ENCODE measurements at regions not wholly inside any gene's neighbourhood (a gene's known extent, or its start where the extent isn't known, plus 50 kb on each side); places are given as distances from the start of the nearest gene placed in this dataset.
"Not testable (repeated sequence)": the region's sequence is repeated elsewhere in the genome, so short reads cannot be mapped to it uniquely, and the experiment has no call there.

DNA sequence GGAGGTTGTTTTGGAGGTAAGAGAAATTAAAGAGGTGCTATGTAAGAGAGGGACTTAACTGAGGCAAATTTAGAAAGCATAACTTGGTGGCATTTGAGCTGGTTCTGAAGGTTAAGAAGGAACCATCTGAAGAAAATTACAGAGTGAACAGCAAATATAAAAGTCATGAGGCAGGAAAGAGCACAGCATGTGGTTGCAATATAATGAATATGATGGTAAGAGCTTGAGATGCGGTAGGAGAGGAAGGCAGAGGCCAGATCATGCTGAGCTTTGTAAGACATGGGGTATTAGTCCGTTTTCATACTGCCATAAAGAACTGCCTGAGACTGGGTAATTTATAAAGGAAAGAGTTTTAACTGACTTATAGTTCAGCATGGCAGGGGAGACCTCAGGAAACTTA, 279.1 kb downstream of the UTRN start:
- Histone ChIP-seq H3K9me3 (ENCODE audit: control insufficient read depth in 1 of 2, low read length in 2 of 2) (no peaks in the 10 kb centered on the region), H3K4me3 (ENCODE audit: low read depth in 1 of 2, low read length in 2 of 2) (no peak overlapping the region), H3K27me3 (ENCODE audit: low read depth, low read length) (no peaks in the 10 kb centered on the region), H3K27ac (ENCODE audit: low read length) (no peak overlapping the region), H3K4me1 (ENCODE audit: control insufficient read depth in 1 of 2, insufficient read depth in 2 of 2, low read length in 2 of 2) (no peaks in the 10 kb centered on the region), H3K36me3 (ENCODE audit: control insufficient read depth in 1 of 2, insufficient read depth in 2 of 2, low read length in 2 of 2) (peaks cover 0 to 5% of the 10 kb centered on the region in 2 donors)

DNA sequence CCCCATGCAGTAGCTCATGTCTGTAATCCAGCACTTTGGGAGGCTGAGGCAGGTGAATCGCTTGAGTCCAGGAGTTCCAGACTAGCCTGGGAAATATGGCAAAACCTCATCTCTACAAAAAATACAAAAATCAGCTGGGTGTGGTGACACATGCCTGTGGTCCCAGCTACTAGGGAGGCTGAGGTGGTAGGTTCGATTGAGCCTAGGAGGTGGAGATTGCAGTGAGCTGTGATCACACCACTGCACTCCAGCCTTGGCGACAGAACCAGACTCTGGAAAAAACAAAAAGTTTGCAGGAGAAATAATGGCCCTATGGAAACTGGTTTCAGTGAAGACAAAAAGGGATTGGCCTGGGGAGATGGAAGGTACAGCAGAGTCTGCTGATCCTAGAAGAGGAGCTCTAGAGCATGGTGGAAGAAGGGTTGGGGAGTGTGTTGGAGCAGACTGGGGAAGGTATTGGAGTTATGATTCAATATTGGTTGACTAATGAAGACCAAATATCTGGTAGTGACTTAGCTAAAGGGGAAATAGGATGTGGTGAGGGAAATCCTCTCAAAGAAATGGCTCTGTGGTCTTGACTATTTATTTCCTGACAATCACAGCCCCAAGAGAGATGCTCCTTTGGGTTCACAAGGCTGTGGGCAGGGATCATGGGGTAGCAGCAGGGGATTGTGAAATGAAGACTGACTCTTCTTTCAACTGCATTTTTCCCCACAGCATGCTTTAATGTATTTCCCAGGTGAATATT, 281.9 kb downstream of the UTRN start:
- Histone ChIP-seq H3K36me3 (ENCODE audit: control insufficient read depth in 1 of 2, insufficient read depth in 2 of 2, low read length in 2 of 2) (peaks cover 0 to 5% of the 10 kb centered on the region in 2 donors), H3K4me1 (ENCODE audit: control insufficient read depth in 1 of 2, insufficient read depth in 2 of 2, low read length in 2 of 2) (no peaks in the 10 kb centered on the region), H3K27ac (ENCODE audit: low read length) (no peak overlapping the region), H3K27me3 (ENCODE audit: low read depth, low read length) (no peaks in the 10 kb centered on the region), H3K4me3 (ENCODE audit: low read depth in 1 of 2, low read length in 2 of 2) (no peak overlapping the region), H3K9me3 (ENCODE audit: control insufficient read depth in 1 of 2, low read length in 2 of 2) (no peaks in the 10 kb centered on the region)

DNA sequence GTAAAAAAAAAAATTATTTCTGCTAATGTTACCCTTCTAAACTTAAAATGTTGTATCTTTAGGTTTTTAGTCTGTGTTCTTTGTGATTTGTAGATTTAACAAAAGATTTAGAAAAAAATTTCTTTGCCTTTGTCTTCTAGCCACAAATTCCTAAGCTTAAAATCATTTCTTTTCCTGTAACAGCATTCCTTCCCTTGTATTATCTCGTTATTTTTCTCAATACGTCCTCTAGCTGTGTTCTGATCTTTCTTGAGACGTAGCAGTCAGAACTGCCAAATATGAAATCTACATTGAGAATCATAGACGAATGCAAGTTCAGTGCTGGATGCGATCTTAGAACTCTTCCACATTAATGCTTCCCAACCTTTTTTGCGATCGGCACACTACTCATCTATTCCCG, 283.1 kb downstream of the UTRN start:
- Histone ChIP-seq H3K4me3 (ENCODE audit: low read depth in 1 of 2, low read length in 2 of 2) (no peak overlapping the region), H3K27me3 (ENCODE audit: low read depth, low read length) (no peaks in the 10 kb centered on the region), H3K9me3 (ENCODE audit: control insufficient read depth in 1 of 2, low read length in 2 of 2) (no peaks in the 10 kb centered on the region), H3K4me1 (ENCODE audit: control insufficient read depth in 1 of 2, insufficient read depth in 2 of 2, low read length in 2 of 2) (no peaks in the 10 kb centered on the region), H3K27ac (ENCODE audit: low read length) (no peak overlapping the region), H3K36me3 (ENCODE audit: control insufficient read depth in 1 of 2, insufficient read depth in 2 of 2, low read length in 2 of 2) (no peaks in the 10 kb centered on the region)

DNA sequence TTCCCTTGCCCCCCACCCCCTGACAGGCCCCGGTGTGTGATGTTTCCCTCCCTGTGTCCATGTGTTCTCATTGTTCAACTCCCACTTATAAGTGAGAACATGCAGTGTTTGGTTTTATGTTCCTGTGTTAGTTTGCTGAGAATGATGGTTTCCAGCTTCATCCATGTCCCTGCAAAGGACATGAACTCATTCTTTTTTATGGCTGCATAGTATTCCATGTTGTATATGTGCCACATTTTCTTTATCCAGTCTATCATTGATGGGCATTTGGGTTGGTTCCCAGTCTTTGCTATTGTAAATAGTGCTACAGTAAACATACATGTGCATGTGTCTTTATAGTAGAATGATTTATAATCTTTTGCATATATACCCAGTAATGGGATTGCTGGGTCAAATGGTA, 287.4 kb downstream of the UTRN start:
- not testable (repeated sequence) for H3K27ac ChIP-seq (ENCODE audit: low read length); H3K4me1 ChIP-seq (ENCODE audit: control insufficient read depth in 1 of 2, insufficient read depth in 2 of 2, low read length in 2 of 2); H3K27me3 ChIP-seq (ENCODE audit: low read depth, low read length); H3K4me3 ChIP-seq (ENCODE audit: low read depth in 1 of 2, low read length in 2 of 2); H3K9me3 ChIP-seq (ENCODE audit: control insufficient read depth in 1 of 2, low read length in 2 of 2); H3K36me3 ChIP-seq (ENCODE audit: control insufficient read depth in 1 of 2, insufficient read depth in 2 of 2, low read length in 2 of 2)

DNA sequence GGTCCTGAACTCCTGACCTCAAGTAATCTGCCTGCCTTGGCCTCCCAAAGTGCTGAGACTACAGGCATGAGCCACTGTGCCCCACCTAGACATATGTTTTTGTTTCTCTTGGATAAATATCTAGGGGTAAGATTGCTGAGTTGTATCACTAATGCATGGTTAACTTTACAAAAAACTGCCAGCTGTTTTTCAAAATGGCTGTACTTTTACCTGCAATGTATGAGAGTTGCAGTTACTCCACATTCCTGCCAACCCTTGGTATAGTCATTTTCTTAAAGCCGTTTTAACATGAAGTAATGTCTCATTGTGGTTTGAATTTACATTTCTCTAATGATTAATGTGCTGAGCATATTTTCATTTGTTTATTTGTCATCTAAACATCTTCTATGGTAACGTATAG, 289.7 kb downstream of the UTRN start:
- H3K27ac ChIP-seq (ENCODE audit: low read length): no peak overlapping the region
- no peaks in the 10 kb centered on the region for H3K4me1 ChIP-seq (ENCODE audit: control insufficient read depth in 1 of 2, insufficient read depth in 2 of 2, low read length in 2 of 2)
- H3K27me3 ChIP-seq (ENCODE audit: low read depth, low read length): no peaks in the 10 kb centered on the region
- H3K9me3 ChIP-seq (ENCODE audit: control insufficient read depth in 1 of 2, low read length in 2 of 2): no peaks in the 10 kb centered on the region
- no peak overlapping the region for H3K4me3 ChIP-seq (ENCODE audit: low read depth in 1 of 2, low read length in 2 of 2)
- no peaks in the 10 kb centered on the region for H3K36me3 ChIP-seq (ENCODE audit: control insufficient read depth in 1 of 2, insufficient read depth in 2 of 2, low read length in 2 of 2)

DNA sequence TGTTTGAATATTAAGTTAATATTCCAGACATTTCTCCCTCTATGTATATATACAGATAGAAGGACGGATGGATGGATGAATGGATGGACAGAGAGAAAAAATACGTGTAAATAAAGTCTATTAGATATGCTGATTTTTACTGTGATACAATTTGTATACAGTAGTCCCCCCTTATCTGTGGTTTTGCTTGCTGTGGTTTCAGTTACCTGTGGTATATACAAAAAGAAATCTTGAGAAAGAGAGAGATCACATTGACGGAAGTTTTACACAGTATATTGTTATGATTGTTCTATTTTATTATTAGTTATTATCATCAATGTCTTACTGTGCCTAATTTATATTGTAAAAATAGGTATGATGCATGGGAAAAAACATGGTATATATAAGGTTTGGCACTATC, 290.2 kb downstream of the UTRN start:
- H3K4me1 ChIP-seq (ENCODE audit: control insufficient read depth in 1 of 2, insufficient read depth in 2 of 2, low read length in 2 of 2): no peaks in the 10 kb centered on the region
- H3K27ac ChIP-seq (ENCODE audit: low read length): no peak overlapping the region
- H3K36me3 ChIP-seq (ENCODE audit: control insufficient read depth in 1 of 2, insufficient read depth in 2 of 2, low read length in 2 of 2): no peaks in the 10 kb centered on the region
- no peaks in the 10 kb centered on the region for H3K9me3 ChIP-seq (ENCODE audit: control insufficient read depth in 1 of 2, low read length in 2 of 2)
- H3K4me3 ChIP-seq (ENCODE audit: low read depth in 1 of 2, low read length in 2 of 2): no peak overlapping the region
- H3K27me3 ChIP-seq (ENCODE audit: low read depth, low read length): no peaks in the 10 kb centered on the region

DNA sequence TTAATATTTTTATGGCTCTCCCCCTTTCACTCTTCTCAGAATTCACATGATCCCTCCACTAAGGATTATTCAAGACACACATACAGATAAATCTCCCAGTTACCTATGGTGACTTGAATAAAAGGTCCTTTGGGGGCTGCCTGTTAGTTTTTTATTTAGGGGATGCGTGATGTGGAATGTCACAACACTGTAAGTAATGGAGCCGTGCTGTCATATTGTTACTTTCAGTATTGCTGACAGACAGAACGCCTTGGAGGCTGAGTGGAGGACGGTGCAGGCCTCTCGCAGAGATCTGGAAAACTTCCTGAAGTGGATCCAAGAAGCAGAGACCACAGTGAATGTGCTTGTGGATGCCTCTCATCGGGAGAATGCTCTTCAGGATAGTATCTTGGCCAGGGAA, 291.7 kb downstream of the UTRN start:
- no peaks in the 10 kb centered on the region for H3K36me3 ChIP-seq (ENCODE audit: control insufficient read depth in 1 of 2, insufficient read depth in 2 of 2, low read length in 2 of 2)
- no peaks in the 10 kb centered on the region for H3K27me3 ChIP-seq (ENCODE audit: low read depth, low read length)
- no peak overlapping the region for H3K4me3 ChIP-seq (ENCODE audit: low read depth in 1 of 2, low read length in 2 of 2)
- no peaks in the 10 kb centered on the region for H3K9me3 ChIP-seq (ENCODE audit: control insufficient read depth in 1 of 2, low read length in 2 of 2)
- no peak overlapping the region for H3K27ac ChIP-seq (ENCODE audit: low read length)
- peaks cover 0 to 3% of the 10 kb centered on the region in 2 donors for H3K4me1 ChIP-seq (ENCODE audit: control insufficient read depth in 1 of 2, insufficient read depth in 2 of 2, low read length in 2 of 2)

DNA sequence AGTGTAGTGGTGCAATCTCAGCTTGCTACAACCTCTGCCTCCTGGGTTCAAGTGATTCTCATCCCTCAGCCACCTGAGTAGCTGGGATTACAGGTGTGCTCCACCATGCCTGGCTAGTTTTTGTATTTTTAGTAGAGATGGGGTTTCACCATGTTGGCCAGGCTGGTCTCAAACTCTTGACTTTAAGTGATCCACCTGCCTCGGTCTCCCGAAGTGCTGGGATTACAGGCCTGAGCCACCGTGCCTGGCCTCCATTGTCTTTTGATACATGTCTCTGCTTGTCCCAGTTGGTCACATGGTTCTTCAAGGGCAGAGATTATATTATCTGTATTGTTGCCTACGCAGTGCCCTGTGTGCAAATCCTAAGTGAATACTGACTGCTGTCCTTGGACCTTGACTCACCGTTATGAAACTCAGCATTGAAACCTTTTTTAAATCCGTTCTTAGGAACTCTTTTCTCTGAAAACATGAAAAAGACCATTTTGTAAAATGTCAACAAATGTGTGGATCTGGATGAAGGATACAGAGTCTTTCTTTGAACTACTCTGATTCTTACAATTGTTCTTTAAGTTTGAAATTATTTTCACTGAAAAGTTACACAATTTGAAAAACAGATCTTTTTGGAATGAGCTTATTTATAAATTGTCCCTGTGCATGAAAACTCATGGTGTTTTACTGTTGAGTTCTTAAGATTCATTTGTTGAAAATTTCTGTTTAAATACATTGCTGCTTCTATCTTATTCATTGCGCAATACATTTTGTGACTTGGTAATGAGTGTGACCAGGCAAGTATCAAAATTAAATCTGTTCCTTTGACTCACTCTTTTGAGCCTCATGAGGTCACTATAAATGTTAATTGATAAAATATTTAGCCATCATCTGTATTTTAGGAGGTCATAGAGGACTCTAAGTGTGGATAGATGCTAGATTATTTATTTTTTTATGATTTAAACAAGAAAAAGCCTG, 293.5 kb downstream of the UTRN start:
- Histone ChIP-seq H3K27ac (ENCODE audit: low read length) (no peak overlapping the region), H3K9me3 (ENCODE audit: control insufficient read depth in 1 of 2, low read length in 2 of 2) (no peaks in the 10 kb centered on the region), H3K27me3 (ENCODE audit: low read depth, low read length) (no peaks in the 10 kb centered on the region), H3K4me3 (ENCODE audit: low read depth in 1 of 2, low read length in 2 of 2) (no peak overlapping the region), H3K36me3 (ENCODE audit: control insufficient read depth in 1 of 2, insufficient read depth in 2 of 2, low read length in 2 of 2) (no peaks in the 10 kb centered on the region), H3K4me1 (ENCODE audit: control insufficient read depth in 1 of 2, insufficient read depth in 2 of 2, low read length in 2 of 2) (peaks cover 0 to 21% of the 10 kb centered on the region in 2 donors)

DNA sequence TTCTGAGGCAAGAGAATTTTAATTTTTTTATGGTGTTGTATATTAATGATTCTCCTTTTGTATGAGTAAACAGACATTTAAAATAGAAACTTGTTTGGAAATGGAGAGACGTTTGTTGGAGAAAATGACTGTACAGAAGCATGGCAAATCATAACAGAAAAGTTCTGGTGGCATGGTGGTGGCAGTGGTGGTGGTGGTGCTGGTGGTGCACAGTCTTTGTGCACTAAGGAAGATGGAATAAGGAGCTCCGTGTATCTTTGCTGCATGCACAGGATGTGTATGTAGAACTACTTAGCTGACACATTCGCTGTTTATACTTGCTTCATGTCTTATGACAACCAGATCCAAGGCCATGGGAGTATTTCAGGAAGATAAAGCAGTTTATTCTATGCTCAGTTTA, 294.9 kb downstream of the UTRN start:
- Histone ChIP-seq H3K27ac (ENCODE audit: low read length) (no peak overlapping the region), H3K9me3 (ENCODE audit: control insufficient read depth in 1 of 2, low read length in 2 of 2) (no peaks in the 10 kb centered on the region), H3K4me1 (ENCODE audit: control insufficient read depth in 1 of 2, insufficient read depth in 2 of 2, low read length in 2 of 2) (peaks cover 0 to 22% of the 10 kb centered on the region in 2 donors), H3K4me3 (ENCODE audit: low read depth in 1 of 2, low read length in 2 of 2) (no peak overlapping the region), H3K36me3 (ENCODE audit: control insufficient read depth in 1 of 2, insufficient read depth in 2 of 2, low read length in 2 of 2) (no peaks in the 10 kb centered on the region), H3K27me3 (ENCODE audit: low read depth, low read length) (no peaks in the 10 kb centered on the region)

DNA sequence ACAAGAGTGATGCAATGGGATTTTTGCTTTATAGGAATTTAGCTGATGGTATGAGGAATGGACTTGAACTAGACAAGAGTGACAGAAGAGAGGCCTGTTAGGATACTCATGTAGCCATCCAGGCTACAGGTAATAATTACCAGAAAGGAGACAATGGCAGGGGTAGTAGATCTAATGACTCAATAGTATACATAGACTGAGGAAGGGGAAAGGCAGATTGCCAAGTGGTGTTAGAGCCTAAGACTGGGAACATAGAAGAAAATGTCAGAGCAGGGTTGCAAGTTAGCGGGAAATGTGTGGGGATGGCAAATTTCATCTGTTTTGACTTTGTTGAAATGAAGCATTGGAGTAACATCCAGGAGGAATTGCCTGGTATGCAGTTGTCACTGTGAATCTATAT, 295.6 kb downstream of the UTRN start:
- Histone ChIP-seq H3K9me3 (ENCODE audit: control insufficient read depth in 1 of 2, low read length in 2 of 2) (no peaks in the 10 kb centered on the region), H3K36me3 (ENCODE audit: control insufficient read depth in 1 of 2, insufficient read depth in 2 of 2, low read length in 2 of 2) (no peaks in the 10 kb centered on the region), H3K4me3 (ENCODE audit: low read depth in 1 of 2, low read length in 2 of 2) (no peak overlapping the region), H3K27ac (ENCODE audit: low read length) (no peak overlapping the region), H3K4me1 (ENCODE audit: control insufficient read depth in 1 of 2, insufficient read depth in 2 of 2, low read length in 2 of 2) (peaks cover 0 to 22% of the 10 kb centered on the region in 2 donors), H3K27me3 (ENCODE audit: low read depth, low read length) (no peaks in the 10 kb centered on the region)

DNA sequence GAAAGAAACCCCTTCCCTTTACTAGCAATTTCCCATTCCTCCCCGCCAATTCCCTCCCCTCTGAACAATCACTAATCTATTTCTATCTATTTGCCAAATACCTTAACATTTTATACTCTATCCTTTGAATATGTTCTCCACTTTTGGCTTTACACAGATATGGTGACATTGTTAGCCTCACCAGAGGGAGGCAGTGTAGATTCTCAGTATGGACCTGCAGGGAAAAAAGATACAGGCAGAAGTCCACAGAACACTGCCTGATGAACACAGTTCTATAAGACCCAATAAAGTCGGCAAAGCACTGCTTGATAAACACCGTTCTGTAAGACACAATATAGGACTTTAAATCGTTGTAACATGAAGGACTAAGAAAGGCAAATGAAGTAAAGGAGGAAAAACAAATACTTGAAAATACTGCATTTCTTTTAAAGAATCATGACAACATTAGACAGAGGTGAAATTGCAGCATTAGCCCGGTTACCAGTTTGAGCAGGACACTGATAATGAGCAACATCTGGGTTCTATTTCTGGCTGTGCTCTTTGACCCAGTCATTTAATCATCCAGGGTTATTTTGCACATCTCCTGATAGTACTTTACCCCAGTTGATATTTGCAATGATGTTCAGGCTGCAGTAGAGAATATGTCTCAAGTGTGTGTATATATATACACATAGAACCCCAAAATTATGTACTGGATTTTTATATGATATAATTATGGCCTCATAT, 296.8 kb downstream of the UTRN start:
- Histone ChIP-seq H3K4me3 (ENCODE audit: low read depth in 1 of 2, low read length in 2 of 2) (no peak overlapping the region), H3K27me3 (ENCODE audit: low read depth, low read length) (no peaks in the 10 kb centered on the region), H3K27ac (ENCODE audit: low read length) (no peak overlapping the region), H3K4me1 (ENCODE audit: control insufficient read depth in 1 of 2, insufficient read depth in 2 of 2, low read length in 2 of 2) (peaks cover 0 to 22% of the 10 kb centered on the region in 2 donors), H3K36me3 (ENCODE audit: control insufficient read depth in 1 of 2, insufficient read depth in 2 of 2, low read length in 2 of 2) (no peaks in the 10 kb centered on the region), H3K9me3 (ENCODE audit: control insufficient read depth in 1 of 2, low read length in 2 of 2) (no peaks in the 10 kb centered on the region)

All from muscle layer of duodenum (tissue), 2 donors.